HG03439 (cell line): ENCODE measurements at regions not wholly inside any gene's neighbourhood (a gene's known extent, or its start where the extent isn't known, plus 50 kb on each side); places are given as distances from the start of the nearest gene placed in this dataset.

ENCODE experiments used
- ATAC-seq: cut with Tn5 transposase; IDR thresholded peaks from one replicate; pipeline ENCODE4 v1.9.1; 2021; ENCODE audit warnings: mild to moderate bottlenecking, moderate library complexity; ENCODE audit not compliant: unreplicated experiment

GRCh38 chr4:11194431-11194830 lies 234.3 kb downstream of the HS3ST1 start:
- no peak for ATAC-seq

- no peak for ATAC-seq
Measured at GRCh38 chr4:11189756-11190155, 238.9 kb downstream of the HS3ST1 start.

- no peak for ATAC-seq
Measured at GRCh38 chr4:11183356-11183740, 245.3 kb downstream of the HS3ST1 start.

- ATAC-seq, result no peak
Measured at GRCh38 chr4:11182586-11183355, 245.9 kb downstream of the HS3ST1 start.

- no peak for ATAC-seq
Measured at GRCh38 chr4:11182031-11182430, 246.7 kb downstream of the HS3ST1 start.

- no peak for ATAC-seq
Measured at GRCh38 chr4:11179796-11180195, 248.9 kb downstream of the HS3ST1 start.

- no peak for ATAC-seq
Measured at GRCh38 chr4:11178433-11178832, 250.3 kb downstream of the HS3ST1 start.

- no peak for ATAC-seq
Measured at GRCh38 chr4:11175374-11175773, 253.3 kb downstream of the HS3ST1 start.

GRCh38 chr4:11166606-11167005 lies 262.1 kb downstream of the HS3ST1 start:
- no peak for ATAC-seq

- ATAC-seq, result no peak
Measured at GRCh38 chr4:11166034-11166433, 262.7 kb downstream of the HS3ST1 start.

GRCh38 chr4:11165052-11165451 lies 263.6 kb downstream of the HS3ST1 start:
- no peak for ATAC-seq

GRCh38 chr4:11160288-11160687 lies 268.4 kb downstream of the HS3ST1 start:
- ATAC-seq, result no peak

GRCh38 chr4:11158971-11159370 lies 269.7 kb downstream of the HS3ST1 start:
- ATAC-seq, result no peak

- no peak for ATAC-seq
Measured at GRCh38 chr4:11155208-11155867, 273.4 kb downstream of the HS3ST1 start.

- no peak for ATAC-seq
Measured at GRCh38 chr4:11153171-11153750, 275.4 kb downstream of the HS3ST1 start.

- ATAC-seq, result no peak
Measured at GRCh38 chr4:11152684-11153083, 276.0 kb downstream of the HS3ST1 start.

- ATAC-seq, result no peak
Measured at GRCh38 chr4:11151500-11151899, 277.2 kb downstream of the HS3ST1 start.

GRCh38 chr4:11149612-11150259 lies 279.0 kb downstream of the HS3ST1 start:
- ATAC-seq, result no peak

GRCh38 chr4:11139871-11140270 lies 288.8 kb downstream of the HS3ST1 start:
- ATAC-seq, result no peak

- no peak for ATAC-seq
Measured at GRCh38 chr4:11138964-11139363, 289.7 kb downstream of the HS3ST1 start.

GRCh38 chr4:11134705-11135104 lies 294.0 kb downstream of the HS3ST1 start:
- no peak for ATAC-seq

GRCh38 chr4:11133868-11134267 lies 294.8 kb downstream of the HS3ST1 start:
- ATAC-seq, result no peak
